ENCODE measurements at regions not wholly inside any gene's neighbourhood (a gene's known extent, or its start where the extent isn't known, plus 50 kb on each side); places are given as distances from the start of the nearest gene placed in this dataset.

GRCh38 chr3:73774645-73775044 is 149.9 kb upstream of the PDZRN3 start:
- TF ChIP-seq, protein P1, sequence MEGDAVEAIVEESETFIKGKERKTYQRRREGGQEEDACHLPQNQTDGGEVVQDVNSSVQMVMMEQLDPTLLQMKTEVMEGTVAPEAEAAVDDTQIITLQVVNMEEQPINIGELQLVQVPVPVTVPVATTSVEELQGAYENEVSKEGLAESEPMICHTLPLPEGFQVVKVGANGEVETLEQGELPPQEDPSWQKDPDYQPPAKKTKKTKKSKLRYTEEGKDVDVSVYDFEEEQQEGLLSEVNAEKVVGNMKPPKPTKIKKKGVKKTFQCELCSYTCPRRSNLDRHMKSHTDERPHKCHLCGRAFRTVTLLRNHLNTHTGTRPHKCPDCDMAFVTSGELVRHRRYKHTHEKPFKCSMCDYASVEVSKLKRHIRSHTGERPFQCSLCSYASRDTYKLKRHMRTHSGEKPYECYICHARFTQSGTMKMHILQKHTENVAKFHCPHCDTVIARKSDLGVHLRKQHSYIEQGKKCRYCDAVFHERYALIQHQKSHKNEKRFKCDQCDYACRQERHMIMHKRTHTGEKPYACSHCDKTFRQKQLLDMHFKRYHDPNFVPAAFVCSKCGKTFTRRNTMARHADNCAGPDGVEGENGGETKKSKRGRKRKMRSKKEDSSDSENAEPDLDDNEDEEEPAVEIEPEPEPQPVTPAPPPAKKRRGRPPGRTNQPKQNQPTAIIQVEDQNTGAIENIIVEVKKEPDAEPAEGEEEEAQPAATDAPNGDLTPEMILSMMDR (IDR thresholded peaks at IDR 0.05): no peak
- no peak for TF ChIP-seq POLR2A (IDR thresholded peaks at IDR 0.05)

All from esophagus squamous epithelium (tissue), 4 donors.